Ectodermal cell (in vitro differentiated cells): ENCODE measurements at regions not wholly inside any gene's neighbourhood (a gene's known extent, or its start where the extent isn't known, plus 50 kb on each side); places are given as distances from the start of the nearest gene placed in this dataset.

Experiments used
- H3K27ac ChIP-seq: 2 replicates; pipeline ENCODE4 v1.7.0; 2013; ENCODE audit warnings: mild to moderate bottlenecking, low read depth, low read length; ENCODE audit not compliant: insufficient read depth, poor library complexity, severe bottlenecking
- H3K27me3 ChIP-seq: 2 replicates; pipeline ENCODE4 v1.7.0; 2013; ENCODE audit warnings: mild to moderate bottlenecking, low read length; ENCODE audit not compliant: insufficient read depth, control insufficient read depth, poor library complexity, severe bottlenecking
- H3K36me3 ChIP-seq: one replicate; pipeline ENCODE4 v1.7.0; 2013; ENCODE audit warnings: low read length; ENCODE audit not compliant: control insufficient read depth, insufficient read depth
- H3K4me1 ChIP-seq: one replicate; pipeline ENCODE4 v1.7.0; 2013; ENCODE audit warnings: low read length; ENCODE audit not compliant: control insufficient read depth, insufficient read depth
- H3K4me3 ChIP-seq: 2 replicates; pipeline ENCODE4 v1.7.0; 2013; ENCODE audit warnings: low read depth, low read length, control low read depth; ENCODE audit not compliant: insufficient read depth
- H3K9me3 ChIP-seq: 2 replicates; pipeline ENCODE4 v1.7.0; 2013; ENCODE audit warnings: mild to moderate bottlenecking, low read length, moderate library complexity; ENCODE audit not compliant: control insufficient read depth
- WGBS, 2 experiments: methylation state at CpG; one replicate each; pipeline ENCODE4 v1.1.7; 2013; ENCODE audit warnings: missing lambda C conversion rate in 2 of 2; 5-methylcytosine and 5-hydroxymethylcytosine counted together

GRCh38 chr22:47696776-47697175 lies 934.3 kb downstream of the TBC1D22A start:
- Histone ChIP-seq H3K27me3 (no peaks in the 10 kb centered on the region), H3K4me1 (no peaks in the 10 kb centered on the region), H3K4me3 (no peak overlapping the region), H3K36me3 (no peaks in the 10 kb centered on the region), H3K27ac (no peak overlapping the region), H3K9me3 (no peaks in the 10 kb centered on the region)
- 100% methylated on average over 2 of the region's 3 CpGs; no CpG with 5 or more reads in 1 of the 2 experiments for WGBS, 2 experiments

- no peaks in the 10 kb centered on the region for H3K4me1 ChIP-seq
- H3K9me3 ChIP-seq = no peaks in the 10 kb centered on the region
- WGBS, 2 experiments = 95 to 96% methylated on average over 5 of the region's 5 CpGs
- no peak overlapping the region for H3K27ac ChIP-seq
- no peaks in the 10 kb centered on the region for H3K27me3 ChIP-seq
- H3K36me3 ChIP-seq = no peaks in the 10 kb centered on the region
- no peak overlapping the region for H3K4me3 ChIP-seq
These were observed 932.7 kb downstream of the TBC1D22A start for GRCh38 chr22:47695176-47695575.

GRCh38 chr22:47694536-47695130 lies 932.2 kb downstream of the TBC1D22A start:
- Histone ChIP-seq H3K4me3 (no peak overlapping the region), H3K27ac (no peak overlapping the region), H3K36me3 (no peaks in the 10 kb centered on the region), H3K27me3 (no peaks in the 10 kb centered on the region), H3K9me3 (no peaks in the 10 kb centered on the region), H3K4me1 (no peaks in the 10 kb centered on the region)
- WGBS, 2 experiments = 95 to 96% methylated on average over 2 to 3 of the region's 4 CpGs

GRCh38 chr22:47693606-47694005 lies 931.2 kb downstream of the TBC1D22A start:
- no peaks in the 10 kb centered on the region for H3K27me3 ChIP-seq
- WGBS, 2 experiments = 89 to 94% methylated on average over 6 of the region's 6 CpGs
- no peaks in the 10 kb centered on the region for H3K4me1 ChIP-seq
- no peak overlapping the region for H3K27ac ChIP-seq
- no peak overlapping the region for H3K4me3 ChIP-seq
- H3K36me3 ChIP-seq = no peaks in the 10 kb centered on the region
- H3K9me3 ChIP-seq = no peaks in the 10 kb centered on the region

- Histone ChIP-seq H3K27ac (no peak overlapping the region), H3K4me1 (no peaks in the 10 kb centered on the region), H3K27me3 (no peaks in the 10 kb centered on the region), H3K9me3 (no peaks in the 10 kb centered on the region), H3K36me3 (no peaks in the 10 kb centered on the region), H3K4me3 (no peak overlapping the region)
- WGBS, 2 experiments = 95 to 96% methylated on average over 12 of the region's 12 CpGs
These were observed 930.4 kb downstream of the TBC1D22A start for GRCh38 chr22:47692811-47693210.

GRCh38 chr22:47691152-47691895 lies 928.9 kb downstream of the TBC1D22A start:
- Histone ChIP-seq H3K9me3 (no peaks in the 10 kb centered on the region), H3K27ac (no peak overlapping the region), H3K4me1 (no peaks in the 10 kb centered on the region), H3K4me3 (no peak overlapping the region), H3K27me3 (no peaks in the 10 kb centered on the region), H3K36me3 (no peaks in the 10 kb centered on the region)
- 96% methylated on average over 9 to 10 of the region's 10 CpGs for WGBS, 2 experiments

GRCh38 chr22:47690586-47690985 lies 928.1 kb downstream of the TBC1D22A start:
- Histone ChIP-seq H3K4me3 (no peak overlapping the region), H3K4me1 (no peaks in the 10 kb centered on the region), H3K9me3 (no peaks in the 10 kb centered on the region), H3K27me3 (no peaks in the 10 kb centered on the region), H3K36me3 (no peaks in the 10 kb centered on the region), H3K27ac (no peak overlapping the region)
- WGBS, 2 experiments = 94% methylated on average over 4 of the region's 4 CpGs

GRCh38 chr22:47690166-47690565 lies 927.7 kb downstream of the TBC1D22A start:
- WGBS, 2 experiments = 91 to 95% methylated on average over 2 of the region's 2 CpGs
- no peak overlapping the region for H3K27ac ChIP-seq
- H3K36me3 ChIP-seq = no peaks in the 10 kb centered on the region
- no peaks in the 10 kb centered on the region for H3K9me3 ChIP-seq
- no peaks in the 10 kb centered on the region for H3K27me3 ChIP-seq
- no peaks in the 10 kb centered on the region for H3K4me1 ChIP-seq
- H3K4me3 ChIP-seq = no peak overlapping the region

- WGBS, 2 experiments = 91 to 93% methylated on average over 4 of the region's 4 CpGs
- Histone ChIP-seq H3K4me3 (no peak overlapping the region), H3K36me3 (no peaks in the 10 kb centered on the region), H3K27ac (no peak overlapping the region), H3K4me1 (no peaks in the 10 kb centered on the region), H3K27me3 (no peaks in the 10 kb centered on the region), H3K9me3 (no peaks in the 10 kb centered on the region)
These were observed 925.3 kb downstream of the TBC1D22A start for GRCh38 chr22:47687776-47688175.

- H3K36me3 ChIP-seq = no peaks in the 10 kb centered on the region
- no peak overlapping the region for H3K4me3 ChIP-seq
- no peak overlapping the region for H3K27ac ChIP-seq
- H3K27me3 ChIP-seq = no peaks in the 10 kb centered on the region
- H3K4me1 ChIP-seq = no peaks in the 10 kb centered on the region
- 90% methylated on average over 5 of the region's 5 CpGs for WGBS, 2 experiments
- H3K9me3 ChIP-seq = no peaks in the 10 kb centered on the region
These were observed 924.9 kb downstream of the TBC1D22A start for GRCh38 chr22:47687346-47687655.
